ENCODE measurements at regions not wholly inside any gene's neighbourhood (a gene's known extent, or its start where the extent isn't known, plus 50 kb on each side); places are given as distances from the start of the nearest gene placed in this dataset.

- Histone ChIP-seq H3K27ac (no peak overlapping the region), H3K27me3 (replicated peaks; ENCODE audit: insufficient read depth) (no peaks in the 10 kb centered on the region), H3K4me3 (no peak overlapping the region), H3K4me1 (ENCODE audit: control insufficient read depth in 1 of 2, low read depth in 2 of 2) (peaks cover 0 to 8% of the 10 kb centered on the region in 2 donors), H3K36me3 (no peaks in the 10 kb centered on the region), H3K9me3 (no peaks in the 10 kb centered on the region)
- TF ChIP-seq CTCF (IDR thresholded peaks at IDR 0.05), result no peak
- no peak for DNase-seq (ENCODE audit: low spot score)
- ATAC-seq (ENCODE audit: insufficient number of reproducible peaks, low FRiP score, low read depth), result no peak
Observed at GRCh38 chr10:55062349-55062748, 261.3 kb upstream of the PCDH15 start.

DNA sequence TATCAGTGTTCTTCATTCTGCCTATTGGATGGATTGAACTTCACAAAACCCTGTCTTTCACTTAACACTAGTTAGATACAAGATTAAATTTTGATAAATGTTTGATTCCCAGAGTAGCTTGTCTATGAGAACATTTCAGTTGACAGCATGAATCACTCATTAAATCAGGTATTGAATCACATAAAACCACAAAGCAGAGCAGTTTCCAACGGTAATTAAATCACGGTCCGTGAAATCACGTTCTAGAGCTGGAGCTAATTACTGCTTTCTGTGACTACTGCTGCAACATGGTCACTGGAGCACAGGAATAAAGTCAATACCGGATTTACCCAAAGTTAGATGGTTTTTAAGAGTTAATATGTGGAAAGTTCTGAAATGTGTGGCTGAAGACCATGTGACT lies 257.8 kb upstream of the PCDH15 start:
- Histone ChIP-seq H3K27me3 (replicated peaks; ENCODE audit: insufficient read depth) (no peaks in the 10 kb centered on the region), H3K27ac (no peak overlapping the region), H3K4me3 (no peak overlapping the region), H3K36me3 (no peaks in the 10 kb centered on the region), H3K4me1 (ENCODE audit: control insufficient read depth in 1 of 2, low read depth in 2 of 2) (peaks cover 0 to 5% of the 10 kb centered on the region in 2 donors), H3K9me3 (no peaks in the 10 kb centered on the region)
- no peak for DNase-seq (ENCODE audit: low spot score)
- TF ChIP-seq CTCF (IDR thresholded peaks at IDR 0.05), result no peak
- no peak for ATAC-seq (ENCODE audit: insufficient number of reproducible peaks, low FRiP score, low read depth)

GRCh38 chr10:55051515-55051914 lies 250.5 kb upstream of the PCDH15 start:
- Histone ChIP-seq H3K4me1 (ENCODE audit: control insufficient read depth in 1 of 2, low read depth in 2 of 2) (no peaks in the 10 kb centered on the region), H3K27ac (no peak overlapping the region), H3K9me3 (no peaks in the 10 kb centered on the region), H3K27me3 (replicated peaks; ENCODE audit: insufficient read depth) (no peaks in the 10 kb centered on the region), H3K36me3 (no peaks in the 10 kb centered on the region), H3K4me3 (no peak overlapping the region)
- ATAC-seq (ENCODE audit: insufficient number of reproducible peaks, low FRiP score, low read depth) (no peak), DNase-seq (ENCODE audit: low spot score) (no peak)
- no peak for TF ChIP-seq CTCF (IDR thresholded peaks at IDR 0.05)

DNA sequence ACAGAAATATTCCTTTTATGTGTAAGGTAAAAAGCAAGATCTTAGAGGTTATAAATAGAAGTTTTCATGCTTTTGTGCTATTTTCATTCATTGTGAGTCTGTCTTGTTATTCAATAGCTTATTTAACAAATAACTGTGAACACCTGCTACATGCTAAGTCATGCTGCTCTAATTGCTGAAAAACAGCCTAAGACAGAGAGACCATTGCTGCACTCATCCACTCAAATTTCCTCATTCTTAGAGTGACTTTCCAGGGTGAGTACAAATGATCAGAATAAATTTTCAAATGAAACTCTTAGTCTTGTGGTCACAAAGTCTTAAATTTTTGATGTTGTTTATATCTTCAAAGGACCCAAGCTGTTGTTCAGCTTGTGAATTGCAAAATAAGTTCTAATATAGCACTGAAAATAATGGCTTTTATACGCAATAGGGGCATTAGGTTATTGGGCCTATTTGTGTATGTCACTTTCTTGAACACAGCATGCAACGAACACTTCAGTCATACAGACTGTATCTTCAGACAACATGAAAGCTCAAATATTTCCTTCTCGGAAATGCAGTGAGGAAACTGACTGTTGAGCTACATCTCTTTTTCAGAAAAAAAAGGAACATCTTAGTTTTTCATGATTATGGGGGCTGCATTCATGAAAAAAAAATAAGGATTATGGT lies 247.9 kb upstream of the PCDH15 start:
- H3K9me3 ChIP-seq, result no peaks in the 10 kb centered on the region
- H3K36me3 ChIP-seq, result no peaks in the 10 kb centered on the region
- no peak for TF ChIP-seq CTCF (IDR thresholded peaks at IDR 0.05)
- no peaks in the 10 kb centered on the region for H3K4me1 ChIP-seq (ENCODE audit: control insufficient read depth in 1 of 2, low read depth in 2 of 2)
- H3K27ac ChIP-seq, result no peak overlapping the region
- no peaks in the 10 kb centered on the region for H3K27me3 ChIP-seq (replicated peaks; ENCODE audit: insufficient read depth)
- DNase-seq (ENCODE audit: low spot score) (no peak), ATAC-seq (ENCODE audit: insufficient number of reproducible peaks, low FRiP score, low read depth) (no peak)
- H3K4me3 ChIP-seq, result no peak overlapping the region

- H3K4me3 ChIP-seq, result no peak overlapping the region
- no peaks in the 10 kb centered on the region for H3K36me3 ChIP-seq
- TF ChIP-seq CTCF (IDR thresholded peaks at IDR 0.05), result no peak
- H3K9me3 ChIP-seq, result no peaks in the 10 kb centered on the region
- ATAC-seq (ENCODE audit: insufficient number of reproducible peaks, low FRiP score, low read depth) (no peak), DNase-seq (ENCODE audit: low spot score) (no peak)
- H3K4me1 ChIP-seq (ENCODE audit: control insufficient read depth in 1 of 2, low read depth in 2 of 2), result no peaks in the 10 kb centered on the region
- no peak overlapping the region for H3K27ac ChIP-seq
- no peaks in the 10 kb centered on the region for H3K27me3 ChIP-seq (replicated peaks; ENCODE audit: insufficient read depth)
Observed at GRCh38 chr10:55043540-55043939, 242.5 kb upstream of the PCDH15 start.
